IPS DF 19.7 (cell line): ENCODE measurements at regions not wholly inside any gene's neighbourhood (a gene's known extent, or its start where the extent isn't known, plus 50 kb on each side); places are given as distances from the start of the nearest gene placed in this dataset.

ENCODE experiments used
- DNase-seq: peaks from one replicate; pipeline ENCODE4 v3.0.0-alpha.2; 2013; ENCODE audit warnings: low read depth, low spot score

DNA sequence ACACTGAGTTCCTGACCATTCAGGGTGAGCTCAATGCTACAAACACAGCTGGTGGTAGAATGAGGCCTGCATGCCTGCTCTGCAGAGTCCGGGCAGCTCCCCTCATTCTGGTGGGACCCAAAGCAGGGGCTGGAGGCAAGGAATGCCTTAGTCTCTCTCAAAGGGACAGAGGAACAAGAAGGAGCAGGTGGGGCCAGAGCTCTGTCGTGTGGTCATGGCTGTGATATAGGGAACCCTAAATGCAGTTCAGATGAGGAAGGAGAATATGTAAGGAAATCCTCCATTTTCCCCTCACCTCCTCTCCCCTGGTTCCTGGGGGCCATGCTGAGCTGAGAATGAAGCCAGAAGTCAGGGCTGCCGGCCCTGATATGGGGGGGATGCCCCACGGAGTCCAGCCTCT, 334.3 kb downstream of the CYP26B1 start:
- no peak for DNase-seq

DNA sequence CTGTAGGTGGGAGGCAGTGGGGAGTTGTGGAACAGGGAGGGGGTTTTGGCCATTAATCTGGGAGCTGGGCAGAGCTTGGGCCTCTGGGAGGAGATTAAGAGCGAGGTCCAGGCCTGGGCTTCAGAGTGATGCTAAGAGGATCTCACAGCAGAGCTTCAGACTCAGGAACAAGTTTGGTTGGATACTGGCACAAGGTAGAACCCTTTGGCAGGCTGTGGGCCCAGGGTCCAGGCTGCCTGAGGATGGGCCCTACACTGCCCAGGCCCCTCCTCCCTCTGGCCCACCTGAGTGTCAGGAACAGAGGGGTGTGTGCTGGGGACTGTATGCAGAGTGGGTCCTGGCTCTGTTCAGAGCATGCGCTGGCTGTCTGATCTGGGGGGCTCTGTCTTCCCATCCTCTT, 334.9 kb downstream of the CYP26B1 start:
- DNase-seq: no peak

DNA sequence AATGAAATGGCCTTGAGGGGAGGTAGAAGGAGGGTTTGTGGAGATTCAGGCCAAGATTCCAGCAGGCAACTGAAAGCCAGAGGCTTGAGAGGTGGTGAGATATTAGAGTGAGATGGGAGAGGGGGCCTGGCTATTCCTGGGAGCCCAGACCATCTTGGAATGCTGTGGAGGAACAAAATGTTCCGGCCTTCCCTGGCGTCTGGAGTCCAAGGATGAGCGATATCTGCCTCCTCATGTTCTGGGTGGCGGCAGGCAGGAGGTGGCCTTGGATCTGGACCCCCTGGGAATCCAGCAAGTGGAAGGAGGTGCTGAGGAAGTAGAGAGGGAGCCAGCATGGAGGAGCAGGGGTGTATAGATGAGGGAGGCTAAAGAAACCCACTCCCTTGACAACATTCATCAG, 335.9 kb downstream of the CYP26B1 start:
- DNase-seq: no peak

DNA sequence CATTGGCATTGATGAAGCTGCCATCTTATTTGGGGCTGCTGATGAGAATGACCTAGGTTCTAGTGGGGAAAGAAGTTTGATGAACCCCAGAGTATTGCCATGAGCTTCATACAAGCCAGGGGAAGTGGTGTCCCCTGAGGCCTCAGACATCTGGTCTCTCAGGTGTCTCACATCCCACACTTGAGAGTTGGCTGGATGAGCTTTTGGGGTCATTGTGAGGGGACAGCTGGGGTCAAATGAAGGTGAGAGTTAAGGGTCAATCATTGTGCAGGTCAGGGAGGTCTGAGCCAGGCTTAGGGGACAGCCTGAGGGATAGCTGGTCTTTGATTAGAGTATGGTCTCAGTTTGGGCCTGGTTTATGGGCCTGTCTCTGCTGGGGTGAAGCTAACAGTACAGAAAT, 336.5 kb downstream of the CYP26B1 start:
- no peak for DNase-seq

GRCh38 chr2:71807581-71808451, 339.8 kb downstream of the CYP26B1 start:
- no peak for DNase-seq

DNA sequence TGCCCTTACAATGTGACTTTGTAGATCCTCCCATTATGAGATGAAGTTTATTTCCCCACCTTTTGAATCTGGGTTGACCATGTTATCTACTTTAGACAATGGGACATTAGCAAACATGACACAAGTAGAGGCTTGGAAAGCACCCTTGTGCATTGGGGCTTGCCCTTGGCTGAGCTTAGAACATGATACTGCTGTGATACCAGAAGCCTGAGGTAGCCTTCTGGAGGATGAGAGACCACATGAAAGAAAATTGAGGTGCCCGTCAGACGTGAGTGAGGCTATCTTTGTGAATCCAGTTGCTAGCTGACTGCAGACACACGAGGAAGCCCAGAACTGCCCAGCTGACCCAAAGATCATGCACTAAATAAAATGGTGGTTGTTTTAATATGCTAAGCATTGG, 341.2 kb downstream of the CYP26B1 start:
- no peak for DNase-seq

DNA sequence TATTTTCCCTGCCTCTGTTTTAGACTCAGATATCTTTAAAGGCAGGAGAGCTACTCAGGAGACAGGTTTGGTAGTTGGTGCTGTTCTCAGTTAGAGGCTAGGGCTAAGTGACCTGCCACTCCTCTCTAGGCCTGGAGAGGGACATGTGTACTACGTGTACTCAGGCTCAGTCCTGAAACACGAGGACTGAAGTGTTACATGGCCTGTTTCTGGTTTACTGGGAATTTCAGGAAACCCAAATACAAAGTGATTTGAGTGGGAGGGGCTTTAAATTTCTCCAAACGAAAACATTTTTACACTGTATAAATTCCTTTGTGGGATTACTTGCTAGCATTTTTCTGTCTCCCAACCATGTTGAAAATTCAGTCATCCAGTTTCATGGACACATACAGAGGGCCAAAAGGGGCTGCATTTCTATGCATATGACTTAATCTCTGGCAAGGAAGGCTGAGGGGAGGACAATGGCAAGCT, 343.3 kb downstream of the CYP26B1 start:
- no peak for DNase-seq

- DNase-seq: no peak
Measured at GRCh38 chr2:71803398-71803797, 344.3 kb downstream of the CYP26B1 start.

DNA sequence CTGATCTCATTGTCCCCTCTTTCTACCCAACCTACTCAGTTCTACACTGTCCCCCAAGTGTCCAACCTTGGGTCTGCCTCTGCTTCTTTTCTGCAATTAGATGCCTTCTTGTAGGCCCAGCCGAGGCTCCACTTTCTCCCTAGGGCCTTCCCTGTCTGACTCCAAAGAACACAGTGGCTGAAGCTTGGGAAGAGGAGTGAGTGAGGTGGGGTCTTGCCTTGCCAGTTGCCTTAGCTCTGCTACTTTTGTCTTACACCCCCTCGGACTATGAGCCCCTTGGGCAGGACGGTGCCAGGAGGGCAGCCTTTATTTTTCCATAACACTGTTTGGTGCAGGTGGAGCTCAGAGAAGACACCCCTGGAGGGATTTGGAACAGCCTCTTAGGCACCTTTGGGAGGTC, 345.1 kb downstream of the CYP26B1 start:
- DNase-seq: no peak

GRCh38 chr2:71801969-71802368, 345.7 kb downstream of the CYP26B1 start:
- DNase-seq: peak; percentile 64

DNA sequence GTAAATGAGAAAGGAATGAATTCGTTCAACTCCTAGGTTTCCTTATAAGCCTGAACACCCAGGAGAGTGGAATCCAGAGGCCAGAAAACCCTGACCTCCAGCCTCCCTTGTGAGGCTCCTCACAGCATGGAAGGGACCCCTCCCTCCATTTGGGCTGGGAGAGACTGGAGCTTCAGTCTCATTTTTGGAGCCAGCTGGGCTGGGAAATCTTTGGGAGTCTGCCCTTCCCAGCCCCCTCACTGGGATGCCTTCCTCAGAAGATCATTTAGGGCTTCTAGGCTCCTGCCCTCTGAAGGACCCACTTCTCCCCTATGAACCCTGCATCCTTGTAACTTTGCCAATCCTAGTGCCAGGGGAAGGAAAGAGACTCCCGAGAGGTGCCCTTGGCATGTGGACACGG, 346.1 kb downstream of the CYP26B1 start:
- no peak for DNase-seq

DNA sequence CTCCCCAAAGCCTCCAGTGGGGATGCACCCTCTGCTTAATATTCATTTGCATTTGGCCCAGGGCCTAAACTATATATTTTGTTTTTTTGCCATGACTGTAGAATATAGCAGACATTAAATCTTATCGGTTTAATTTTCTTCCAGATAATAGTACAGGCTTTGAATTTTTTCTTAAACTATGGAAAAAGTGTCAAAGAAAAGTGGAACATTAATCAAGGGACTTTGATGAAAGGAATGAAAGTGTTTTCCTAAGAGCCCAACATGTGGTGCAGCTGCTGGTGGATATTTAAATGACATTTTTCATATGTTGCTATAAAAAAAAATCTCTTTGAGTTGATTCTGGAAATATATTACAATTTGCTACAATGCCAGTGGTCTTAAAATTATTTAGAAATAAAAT, 346.8 kb downstream of the CYP26B1 start:
- DNase-seq: no peak

DNA sequence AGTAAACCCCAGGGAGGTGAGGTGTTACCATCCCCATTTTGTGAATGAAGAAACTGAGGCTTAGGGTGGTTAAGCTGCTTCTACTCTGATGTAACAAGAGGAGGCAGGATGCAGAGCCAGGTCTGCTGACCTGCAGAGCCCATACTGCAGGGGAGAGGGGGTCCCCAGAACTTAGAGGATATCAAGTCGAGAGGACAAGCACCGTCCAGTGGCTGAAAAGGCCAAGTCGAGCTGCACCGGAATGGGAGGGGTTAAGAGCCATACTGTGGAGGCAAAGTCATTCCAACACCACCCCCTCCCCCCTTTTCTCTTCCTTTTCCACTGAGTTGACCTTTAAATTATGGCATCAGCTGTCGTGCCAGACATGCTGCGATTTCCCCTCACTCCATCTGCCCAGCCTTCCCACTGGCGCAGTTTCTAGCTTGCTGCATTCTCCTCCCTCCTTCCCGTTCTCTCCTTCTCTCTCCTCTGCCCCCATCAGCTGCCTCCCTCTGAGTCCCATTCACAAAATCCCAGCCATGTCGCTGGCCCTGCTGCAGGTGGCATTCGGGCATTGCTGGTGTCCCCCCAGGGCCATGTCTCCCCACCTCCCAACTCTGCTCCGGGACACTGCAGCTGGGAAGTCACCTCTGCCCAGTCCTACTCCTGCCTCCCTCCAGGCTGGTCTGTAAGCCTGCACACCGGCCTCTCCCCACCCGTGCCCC, 346.9 kb downstream of the DYSF start:
- no peak for DNase-seq

DNA sequence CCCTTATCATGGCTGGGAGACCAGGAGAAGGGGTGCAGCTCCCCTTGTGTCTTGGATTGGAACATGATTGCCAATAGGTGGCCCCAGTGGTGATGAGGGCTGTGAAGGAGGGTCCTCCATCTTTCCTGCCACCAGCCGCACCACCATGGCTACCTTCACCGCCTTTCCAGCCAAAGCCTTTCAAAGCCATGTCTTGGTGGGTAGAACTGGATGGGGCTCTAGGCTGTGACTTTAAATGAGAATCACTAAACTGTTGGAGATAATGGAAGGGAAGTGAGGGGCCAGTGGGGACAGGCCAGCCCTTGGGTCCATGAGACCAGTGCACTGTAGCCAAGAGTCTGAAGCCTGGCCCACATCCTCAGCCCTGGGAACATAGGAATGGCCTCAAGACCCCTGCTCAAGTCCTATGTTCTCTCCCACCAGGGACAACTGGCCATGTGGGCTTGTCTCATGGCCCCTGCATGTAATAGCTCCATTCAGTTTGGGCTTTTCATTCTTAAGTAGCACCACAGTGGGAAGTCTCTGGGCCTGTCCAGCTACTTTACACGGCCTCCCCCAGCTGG, 345.7 kb downstream of the DYSF start:
- DNase-seq: no peak

- peak; percentile 56 for DNase-seq
Measured at GRCh38 chr2:71798266-71799012, 345.1 kb downstream of the DYSF start.

- no peak for DNase-seq
Measured at GRCh38 chr2:71797035-71797810, 343.9 kb downstream of the DYSF start.

GRCh38 chr2:71796174-71796593, 342.8 kb downstream of the DYSF start:
- DNase-seq: no peak

- no peak for DNase-seq
Measured at GRCh38 chr2:71795486-71795885, 342.1 kb downstream of the DYSF start.

DNA sequence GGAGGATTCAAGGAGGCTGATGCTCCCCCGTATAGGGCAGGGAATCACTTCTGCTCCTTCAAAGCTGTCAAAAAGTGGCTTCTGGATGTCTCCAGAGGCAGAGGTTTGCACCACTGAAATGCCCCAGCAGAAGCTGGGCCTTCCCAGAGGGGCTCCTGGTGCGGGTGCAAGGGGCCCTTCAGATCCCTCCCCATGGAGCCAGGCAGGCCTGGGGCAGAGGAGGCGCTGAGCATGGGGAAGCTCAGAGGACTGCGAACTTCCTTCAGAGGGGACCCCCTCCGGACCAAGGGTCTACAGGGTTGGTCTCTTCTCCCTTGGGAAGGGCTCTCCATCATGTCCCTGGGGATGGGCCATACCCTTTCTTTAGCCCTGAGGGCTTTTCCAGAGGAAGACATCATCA, 341.2 kb downstream of the DYSF start:
- DNase-seq: no peak

GRCh38 chr2:71793926-71794325, 340.6 kb downstream of the DYSF start:
- no peak for DNase-seq
